SK-N-SH (cell line): ENCODE measurements at regions not wholly inside any gene's neighbourhood (a gene's known extent, or its start where the extent isn't known, plus 50 kb on each side); places are given as distances from the start of the nearest gene placed in this dataset.

Source experiments
- ELF1 ChIP-seq: IDR thresholded peaks from 2 replicates; pipeline ENCODE4 v1.4.0; 2012
- EP300 ChIP-seq, 2 experiments: IDR thresholded peaks; 2 replicates each; pipeline versions ENCODE4 v1.4.0 to v1.6.1; 2012; ENCODE audit warnings: borderline replicate concordance in 1 of 2, low read depth in 1 of 2, low read length in 1 of 2
- EZH2phosphoT487 ChIP-seq: fragments of 200-600 bp; sonication (generic); IDR thresholded peaks from 2 replicates; pipeline ENCODE4 v1.6.1; 2017; ENCODE audit warnings: low read depth, mixed run types, mild to moderate bottlenecking, antibody characterized with exemption, moderate library complexity, borderline replicate concordance
- NFIC ChIP-seq: IDR thresholded peaks from 2 replicates; pipeline ENCODE4 v1.4.0; 2012; ENCODE audit warnings: borderline replicate concordance
- POLR2AphosphoS5 ChIP-seq: IDR thresholded peaks from 2 replicates; pipeline ENCODE4 v1.6.1; 2012; ENCODE audit warnings: low read depth, low read length
- RCOR1 ChIP-seq: fragments of 150-350 bp; IDR thresholded peaks from 2 replicates; pipeline ENCODE4 v1.6.1; 2017; ENCODE audit warnings: antibody characterized with exemption, low read length
- RFX5 ChIP-seq: IDR thresholded peaks from 2 replicates; pipeline ENCODE4 v1.6.1; 2012; ENCODE audit warnings: mild to moderate bottlenecking, improper control_type of control experiment, low read length
- SIN3A ChIP-seq: IDR thresholded peaks from 2 replicates; pipeline ENCODE4 v1.6.1; 2012; ENCODE audit warnings: low read depth, mild to moderate bottlenecking, low read length, moderate library complexity, borderline replicate concordance
- TF ChIP-seq, protein P1 (sequence below): fragments of 200-600 bp; sonication (generic); IDR thresholded peaks from 2 replicates; pipeline ENCODE4 v1.6.1; 2017; ENCODE audit warnings: antibody characterized with exemption, mild to moderate bottlenecking, moderate library complexity
- TF ChIP-seq, protein P2 (sequence below): fragments of 150-350 bp; IDR thresholded peaks from 2 replicates; pipeline ENCODE4 v1.6.1; 2017; ENCODE audit warnings: antibody characterized with exemption, low read length, low read depth, borderline replicate concordance
- TF ChIP-seq, protein P3 (sequence below): IDR thresholded peaks from 2 replicates; pipeline ENCODE4 v1.4.0; 2012; ENCODE audit warnings: low read depth, borderline replicate concordance
- TF ChIP-seq, protein P4 (sequence below): IDR thresholded peaks from 2 replicates; pipeline ENCODE4 v1.6.1; 2012; ENCODE audit warnings: mild to moderate bottlenecking, low read depth, low read length, moderate library complexity

DNA sequence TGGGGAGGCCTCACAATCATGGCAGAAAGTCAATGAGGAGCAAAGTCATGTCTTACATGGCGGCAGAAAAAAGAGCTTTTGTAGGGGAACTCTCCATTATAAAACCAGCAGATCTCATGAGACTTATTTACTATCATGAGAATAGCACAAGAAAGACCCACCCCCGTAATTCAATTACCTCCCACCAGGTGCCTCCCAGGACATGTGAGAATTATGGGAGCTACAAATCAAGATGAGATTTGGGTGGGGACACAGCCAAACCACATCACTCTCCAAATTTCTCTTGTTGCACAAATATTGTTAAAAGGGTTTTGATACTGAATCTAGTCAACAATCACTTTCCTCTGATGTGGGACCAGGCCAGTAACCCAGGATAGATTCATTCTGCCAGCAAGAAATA, 1176.1 kb downstream of the CDH9 start:
- TF ChIP-seq, protein P1, sequence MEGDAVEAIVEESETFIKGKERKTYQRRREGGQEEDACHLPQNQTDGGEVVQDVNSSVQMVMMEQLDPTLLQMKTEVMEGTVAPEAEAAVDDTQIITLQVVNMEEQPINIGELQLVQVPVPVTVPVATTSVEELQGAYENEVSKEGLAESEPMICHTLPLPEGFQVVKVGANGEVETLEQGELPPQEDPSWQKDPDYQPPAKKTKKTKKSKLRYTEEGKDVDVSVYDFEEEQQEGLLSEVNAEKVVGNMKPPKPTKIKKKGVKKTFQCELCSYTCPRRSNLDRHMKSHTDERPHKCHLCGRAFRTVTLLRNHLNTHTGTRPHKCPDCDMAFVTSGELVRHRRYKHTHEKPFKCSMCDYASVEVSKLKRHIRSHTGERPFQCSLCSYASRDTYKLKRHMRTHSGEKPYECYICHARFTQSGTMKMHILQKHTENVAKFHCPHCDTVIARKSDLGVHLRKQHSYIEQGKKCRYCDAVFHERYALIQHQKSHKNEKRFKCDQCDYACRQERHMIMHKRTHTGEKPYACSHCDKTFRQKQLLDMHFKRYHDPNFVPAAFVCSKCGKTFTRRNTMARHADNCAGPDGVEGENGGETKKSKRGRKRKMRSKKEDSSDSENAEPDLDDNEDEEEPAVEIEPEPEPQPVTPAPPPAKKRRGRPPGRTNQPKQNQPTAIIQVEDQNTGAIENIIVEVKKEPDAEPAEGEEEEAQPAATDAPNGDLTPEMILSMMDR, result peak; percentile 13; the same call in 1 of the 2 replicates
- TF ChIP-seq, protein P2, sequence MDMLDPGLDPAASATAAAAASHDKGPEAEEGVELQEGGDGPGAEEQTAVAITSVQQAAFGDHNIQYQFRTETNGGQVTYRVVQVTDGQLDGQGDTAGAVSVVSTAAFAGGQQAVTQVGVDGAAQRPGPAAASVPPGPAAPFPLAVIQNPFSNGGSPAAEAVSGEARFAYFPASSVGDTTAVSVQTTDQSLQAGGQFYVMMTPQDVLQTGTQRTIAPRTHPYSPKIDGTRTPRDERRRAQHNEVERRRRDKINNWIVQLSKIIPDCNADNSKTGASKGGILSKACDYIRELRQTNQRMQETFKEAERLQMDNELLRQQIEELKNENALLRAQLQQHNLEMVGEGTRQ, result no peak
- TF ChIP-seq, protein P3, sequence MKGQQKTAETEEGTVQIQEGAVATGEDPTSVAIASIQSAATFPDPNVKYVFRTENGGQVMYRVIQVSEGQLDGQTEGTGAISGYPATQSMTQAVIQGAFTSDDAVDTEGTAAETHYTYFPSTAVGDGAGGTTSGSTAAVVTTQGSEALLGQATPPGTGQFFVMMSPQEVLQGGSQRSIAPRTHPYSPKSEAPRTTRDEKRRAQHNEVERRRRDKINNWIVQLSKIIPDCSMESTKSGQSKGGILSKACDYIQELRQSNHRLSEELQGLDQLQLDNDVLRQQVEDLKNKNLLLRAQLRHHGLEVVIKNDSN, result no peak
- TF ChIP-seq ELF1, result no peak
- TF ChIP-seq POLR2AphosphoS5, result no peak
- no peak for TF ChIP-seq RCOR1
- TF ChIP-seq NFIC, result no peak
- no peak for TF ChIP-seq RFX5
- no peak for TF ChIP-seq EZH2phosphoT487
- TF ChIP-seq EP300 (IDR thresholded peaks at IDR 0.05; ENCODE audit: borderline replicate concordance in 1 of 2, low read depth in 1 of 2, low read length in 1 of 2), result no peak
- TF ChIP-seq, protein P4, sequence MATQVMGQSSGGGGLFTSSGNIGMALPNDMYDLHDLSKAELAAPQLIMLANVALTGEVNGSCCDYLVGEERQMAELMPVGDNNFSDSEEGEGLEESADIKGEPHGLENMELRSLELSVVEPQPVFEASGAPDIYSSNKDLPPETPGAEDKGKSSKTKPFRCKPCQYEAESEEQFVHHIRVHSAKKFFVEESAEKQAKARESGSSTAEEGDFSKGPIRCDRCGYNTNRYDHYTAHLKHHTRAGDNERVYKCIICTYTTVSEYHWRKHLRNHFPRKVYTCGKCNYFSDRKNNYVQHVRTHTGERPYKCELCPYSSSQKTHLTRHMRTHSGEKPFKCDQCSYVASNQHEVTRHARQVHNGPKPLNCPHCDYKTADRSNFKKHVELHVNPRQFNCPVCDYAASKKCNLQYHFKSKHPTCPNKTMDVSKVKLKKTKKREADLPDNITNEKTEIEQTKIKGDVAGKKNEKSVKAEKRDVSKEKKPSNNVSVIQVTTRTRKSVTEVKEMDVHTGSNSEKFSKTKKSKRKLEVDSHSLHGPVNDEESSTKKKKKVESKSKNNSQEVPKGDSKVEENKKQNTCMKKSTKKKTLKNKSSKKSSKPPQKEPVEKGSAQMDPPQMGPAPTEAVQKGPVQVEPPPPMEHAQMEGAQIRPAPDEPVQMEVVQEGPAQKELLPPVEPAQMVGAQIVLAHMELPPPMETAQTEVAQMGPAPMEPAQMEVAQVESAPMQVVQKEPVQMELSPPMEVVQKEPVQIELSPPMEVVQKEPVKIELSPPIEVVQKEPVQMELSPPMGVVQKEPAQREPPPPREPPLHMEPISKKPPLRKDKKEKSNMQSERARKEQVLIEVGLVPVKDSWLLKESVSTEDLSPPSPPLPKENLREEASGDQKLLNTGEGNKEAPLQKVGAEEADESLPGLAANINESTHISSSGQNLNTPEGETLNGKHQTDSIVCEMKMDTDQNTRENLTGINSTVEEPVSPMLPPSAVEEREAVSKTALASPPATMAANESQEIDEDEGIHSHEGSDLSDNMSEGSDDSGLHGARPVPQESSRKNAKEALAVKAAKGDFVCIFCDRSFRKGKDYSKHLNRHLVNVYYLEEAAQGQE, result no peak
- TF ChIP-seq SIN3A, result no peak
